Peyer's patch (tissue), 4 donors: ENCODE measurements at regions not wholly inside any gene's neighbourhood (a gene's known extent, or its start where the extent isn't known, plus 50 kb on each side); places are given as distances from the start of the nearest gene placed in this dataset.
"Not testable (repeated sequence)": the region's sequence is repeated elsewhere in the genome, so short reads cannot be mapped to it uniquely, and the experiment has no call there.

Source experiments
- DNase-seq, 3 donors: peaks; one replicate each; pipeline ENCODE4 v3.0.0-alpha.2; 2017 to 2019
- H3K27ac ChIP-seq, 4 donors: fragments of 200-600 bp; sonication (generic); one replicate each; pipeline ENCODE4 v1.5.1; 2016 to 2019
- H3K27me3 ChIP-seq, 2 donors: fragments of 200-600 bp; sonication (generic); one replicate each; pipeline ENCODE4 v1.5.1; 2019
- H3K36me3 ChIP-seq, 3 donors: fragments of 200-600 bp; sonication (generic); one replicate each; pipeline ENCODE4 v1.5.1; 2016 to 2019
- H3K4me1 ChIP-seq, 4 donors: fragments of 200-600 bp; sonication (generic); one replicate each; pipeline ENCODE4 v1.5.1; 2016 to 2019
- H3K4me3 ChIP-seq, 4 donors: fragments of 200-600 bp; sonication (generic); 1 replicate in 3 of 4; 2 replicates in 1 of 4; pipeline ENCODE4 v1.5.1; 2016 to 2019; ENCODE audit warnings: mild to moderate bottlenecking in 1 of 4
- H3K9me3 ChIP-seq, 4 donors: fragments of 200-600 bp; sonication (generic); one replicate each; pipeline ENCODE4 v1.5.1; 2016 to 2019; ENCODE audit warnings: mild to moderate bottlenecking in 1 of 4
- POLR2A ChIP-seq, 2 donors: fragments of 450-650 bp; IDR thresholded peaks; one replicate each; pipeline ENCODE4 v1.5.1; 2017; ENCODE audit warnings: antibody characterized with exemption in 2 of 2, mild to moderate bottlenecking in 2 of 2, moderate library complexity in 2 of 2
- TF ChIP-seq, protein P1 (sequence below), 6 experiments: fragments of 450-650 bp in 4 of 6; fragments of 200-600 bp in 2 of 6; sonication (generic) in 1 of 6; IDR thresholded peaks; one replicate each; pipeline ENCODE4 v1.5.1; 2017 to 2019; ENCODE audit warnings: antibody characterized with exemption in 6 of 6, mild to moderate bottlenecking in 3 of 6, moderate library complexity in 1 of 6

DNA sequence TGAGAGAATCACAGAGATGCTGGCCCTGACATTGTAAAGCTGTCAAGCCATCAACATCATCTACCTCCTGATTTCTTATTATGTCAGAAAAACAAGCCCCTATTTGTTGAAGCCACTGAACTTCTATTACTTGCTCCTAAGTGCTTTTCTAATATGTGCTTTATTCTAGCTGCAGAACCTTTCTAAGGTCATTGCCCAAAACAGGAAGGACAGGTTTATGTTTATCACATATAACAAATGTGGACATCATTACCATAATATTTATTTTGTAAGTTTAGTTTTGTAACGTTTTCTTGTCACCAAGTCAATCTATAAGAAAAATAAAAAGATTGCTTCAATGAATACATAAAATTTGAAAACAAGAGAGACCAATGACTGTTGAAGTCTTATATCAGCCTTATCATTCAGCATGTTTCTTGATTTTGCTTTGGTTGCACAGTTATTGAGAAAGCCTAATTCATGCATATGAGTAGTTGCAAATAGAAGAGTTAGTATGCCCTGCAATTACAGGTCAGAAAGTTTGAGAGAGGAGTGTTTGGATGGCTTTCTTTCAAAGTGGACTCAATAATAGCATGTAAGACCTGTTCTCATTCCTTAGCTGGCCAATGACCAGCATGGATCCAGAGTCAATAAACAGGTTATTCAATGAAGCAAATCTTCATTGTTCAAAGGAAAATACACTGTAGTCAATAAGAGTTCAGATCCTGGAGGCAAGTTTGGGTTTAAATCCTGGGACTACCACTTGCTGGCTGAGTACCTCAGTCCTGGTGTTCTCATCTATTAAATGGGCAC is 84.1 kb downstream of the MAB21L3 start:
- TF ChIP-seq, protein P1, sequence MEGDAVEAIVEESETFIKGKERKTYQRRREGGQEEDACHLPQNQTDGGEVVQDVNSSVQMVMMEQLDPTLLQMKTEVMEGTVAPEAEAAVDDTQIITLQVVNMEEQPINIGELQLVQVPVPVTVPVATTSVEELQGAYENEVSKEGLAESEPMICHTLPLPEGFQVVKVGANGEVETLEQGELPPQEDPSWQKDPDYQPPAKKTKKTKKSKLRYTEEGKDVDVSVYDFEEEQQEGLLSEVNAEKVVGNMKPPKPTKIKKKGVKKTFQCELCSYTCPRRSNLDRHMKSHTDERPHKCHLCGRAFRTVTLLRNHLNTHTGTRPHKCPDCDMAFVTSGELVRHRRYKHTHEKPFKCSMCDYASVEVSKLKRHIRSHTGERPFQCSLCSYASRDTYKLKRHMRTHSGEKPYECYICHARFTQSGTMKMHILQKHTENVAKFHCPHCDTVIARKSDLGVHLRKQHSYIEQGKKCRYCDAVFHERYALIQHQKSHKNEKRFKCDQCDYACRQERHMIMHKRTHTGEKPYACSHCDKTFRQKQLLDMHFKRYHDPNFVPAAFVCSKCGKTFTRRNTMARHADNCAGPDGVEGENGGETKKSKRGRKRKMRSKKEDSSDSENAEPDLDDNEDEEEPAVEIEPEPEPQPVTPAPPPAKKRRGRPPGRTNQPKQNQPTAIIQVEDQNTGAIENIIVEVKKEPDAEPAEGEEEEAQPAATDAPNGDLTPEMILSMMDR (IDR thresholded peaks at IDR 0.05), result no peak
- TF ChIP-seq POLR2A (IDR thresholded peaks at IDR 0.05), result no peak
- no peak for DNase-seq

DNA sequence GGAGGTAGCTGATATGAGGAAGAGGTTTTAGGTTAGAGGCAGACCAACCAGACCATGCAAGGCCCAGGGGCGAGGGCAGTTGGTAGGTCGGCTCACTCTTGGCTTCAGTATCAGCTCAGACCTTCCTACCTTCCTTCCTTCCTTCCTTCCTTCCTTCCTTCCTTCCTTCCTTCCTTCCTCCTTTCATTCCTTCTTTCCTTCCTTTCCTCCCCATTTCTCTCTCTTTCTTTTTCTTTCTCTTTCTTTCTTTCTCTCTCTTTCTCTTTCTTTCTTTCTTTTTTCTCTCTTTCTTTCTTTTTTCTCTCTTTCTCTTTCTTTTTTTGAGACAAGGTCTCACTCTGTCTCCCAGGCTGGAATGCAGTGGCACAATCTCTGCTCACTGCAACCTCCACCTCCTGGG is 89.1 kb downstream of the MAB21L3 start:
- not testable (repeated sequence) for H3K36me3 ChIP-seq, H3K27ac ChIP-seq, H3K9me3 ChIP-seq

More for the DNA sequence above, 84.1 kb downstream of the MAB21L3 start:
- Histone ChIP-seq H3K4me1 (no peaks in the 10 kb centered on the region), H3K27me3 (no peaks in the 10 kb centered on the region), H3K27ac (no peak overlapping the region), H3K9me3 (no peaks in the 10 kb centered on the region), H3K4me3 (no peak overlapping the region), H3K36me3 (no peaks in the 10 kb centered on the region)

DNA sequence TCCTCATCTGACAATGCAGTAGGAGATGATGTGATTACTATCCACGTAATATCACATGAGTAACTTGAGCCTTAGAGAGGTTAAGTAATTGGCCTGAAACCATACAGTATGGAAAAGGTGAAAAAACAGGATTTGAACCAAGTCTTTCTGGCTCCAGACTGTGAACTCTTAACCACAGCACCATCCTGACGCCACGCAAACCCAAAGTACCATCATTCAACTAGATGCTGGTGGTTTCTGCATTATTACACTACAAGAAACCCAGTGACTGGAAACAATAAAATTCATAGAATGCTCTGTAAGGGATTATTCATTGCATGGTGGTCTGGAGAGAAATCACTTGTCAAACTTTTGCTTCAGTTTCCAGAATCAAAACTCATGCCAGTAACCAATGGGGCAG is 90.7 kb downstream of the MAB21L3 start:
- Histone ChIP-seq H3K4me3 (no peak overlapping the region), H3K9me3 (no peaks in the 10 kb centered on the region), H3K27ac (no peak overlapping the region), H3K4me1 (no peaks in the 10 kb centered on the region), H3K27me3 (no peaks in the 10 kb centered on the region), H3K36me3 (no peaks in the 10 kb centered on the region)
- no peak for TF ChIP-seq POLR2A (IDR thresholded peaks at IDR 0.05)
- TF ChIP-seq, protein P1 (IDR thresholded peaks at IDR 0.05), result no peak
- no peak for DNase-seq

More for the DNA sequence above, 89.1 kb downstream of the MAB21L3 start:
- H3K4me1 ChIP-seq, H3K4me3 ChIP-seq, H3K27me3 ChIP-seq, DNase-seq: not testable (repeated sequence)

DNA sequence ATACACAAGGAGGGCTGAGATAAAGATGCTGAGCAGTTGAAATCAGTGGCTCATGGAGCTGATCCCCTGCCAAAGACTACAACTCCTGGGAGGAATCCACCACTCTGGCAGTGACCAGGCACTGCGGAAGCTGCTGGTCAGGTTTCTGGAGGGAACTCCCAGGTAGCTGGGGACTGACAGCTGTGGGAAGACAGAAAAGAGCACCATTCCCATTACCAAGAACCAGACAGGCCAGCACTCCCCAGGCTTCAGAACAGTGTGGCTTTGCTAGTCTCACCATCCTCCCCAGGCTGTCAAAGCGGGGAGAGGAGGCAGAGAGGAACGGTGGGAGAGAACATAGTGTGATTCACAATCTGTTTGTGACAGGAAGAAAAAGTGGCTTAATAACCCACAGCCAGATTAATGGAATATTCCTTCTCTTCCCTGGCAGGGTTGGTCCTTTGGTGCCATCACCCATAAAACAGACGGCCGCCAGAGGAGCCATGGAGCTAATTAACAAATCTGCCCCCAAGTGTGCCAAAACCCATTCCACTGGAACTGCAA is 92.1 kb downstream of the MAB21L3 start:
- H3K9me3 ChIP-seq, result no peaks in the 10 kb centered on the region
- H3K27me3 ChIP-seq, result no peaks in the 10 kb centered on the region
- H3K36me3 ChIP-seq, result no peaks in the 10 kb centered on the region
- no peak overlapping the region for H3K4me3 ChIP-seq
- TF ChIP-seq, protein P1 (IDR thresholded peaks at IDR 0.05), result no peak
- TF ChIP-seq POLR2A (IDR thresholded peaks at IDR 0.05), result no peak
- H3K4me1 ChIP-seq, result no peaks in the 10 kb centered on the region
- DNase-seq, result no peak
- H3K27ac ChIP-seq, result no peak overlapping the region

DNA sequence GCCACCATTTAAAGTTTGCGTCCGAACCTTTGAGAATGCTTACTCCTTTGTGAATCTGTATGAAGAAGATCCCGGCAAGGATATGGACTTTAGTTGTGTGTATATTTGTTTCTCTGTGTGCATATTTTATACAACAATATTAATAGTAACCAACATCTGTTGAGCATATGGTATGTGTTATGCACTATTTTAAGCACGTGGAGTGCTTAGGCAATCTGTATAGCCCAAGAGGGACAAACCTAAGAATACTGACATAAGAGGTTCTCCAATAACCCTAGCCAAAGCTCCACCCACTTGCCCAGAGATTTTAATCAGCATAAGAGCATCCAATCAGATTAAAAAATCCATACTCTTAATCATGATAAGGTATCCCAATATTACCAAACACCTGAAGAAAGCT is 92.7 kb downstream of the MAB21L3 start:
- H3K36me3 ChIP-seq, result no peaks in the 10 kb centered on the region
- H3K27me3 ChIP-seq, result no peaks in the 10 kb centered on the region
- H3K9me3 ChIP-seq, result no peaks in the 10 kb centered on the region
- H3K4me3 ChIP-seq, result no peak overlapping the region
- no peak for DNase-seq
- no peak overlapping the region for H3K27ac ChIP-seq
- H3K4me1 ChIP-seq, result no peaks in the 10 kb centered on the region
- TF ChIP-seq, protein P1 (IDR thresholded peaks at IDR 0.05), result no peak
- no peak for TF ChIP-seq POLR2A (IDR thresholded peaks at IDR 0.05)

DNA sequence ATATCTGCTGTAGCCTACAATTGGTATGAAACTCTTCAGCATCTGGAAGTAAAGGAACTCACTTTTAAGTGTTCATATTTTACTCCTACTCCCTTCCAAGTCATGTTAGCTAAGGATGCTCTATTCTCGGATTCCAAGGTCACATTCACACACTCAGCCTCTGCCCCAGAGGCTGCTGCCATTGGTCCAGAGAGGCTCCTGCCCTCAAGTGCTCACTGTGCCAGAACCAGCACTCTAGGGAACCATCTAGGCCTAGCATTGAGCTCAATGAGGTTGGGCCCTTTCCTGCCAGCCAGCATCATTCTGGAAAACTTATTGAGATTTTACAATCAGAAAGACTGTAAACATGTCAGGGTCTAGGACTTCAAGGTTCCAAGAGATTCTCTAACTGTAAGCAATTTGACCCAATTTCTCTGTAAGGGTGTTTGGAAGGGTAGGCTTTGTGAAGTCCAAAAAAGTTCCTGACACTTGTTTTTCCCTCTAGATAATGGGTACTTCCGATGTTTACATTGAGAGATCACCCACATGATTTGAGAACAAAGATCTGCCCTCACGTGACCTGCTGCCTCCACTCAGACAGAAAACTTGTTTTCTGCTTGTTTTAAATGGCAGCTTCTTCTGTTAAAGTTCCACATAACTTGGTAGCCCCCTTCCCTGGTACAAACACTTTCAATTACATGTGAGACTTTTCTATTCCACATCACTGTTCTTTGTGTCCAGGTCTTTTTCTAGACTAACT is 94.9 kb downstream of the MAB21L3 start:
- H3K27me3 ChIP-seq, result no peaks in the 10 kb centered on the region
- no peaks in the 10 kb centered on the region for H3K9me3 ChIP-seq
- DNase-seq, result no peak
- H3K4me3 ChIP-seq, result no peak overlapping the region
- H3K36me3 ChIP-seq, result no peaks in the 10 kb centered on the region
- no peak overlapping the region for H3K27ac ChIP-seq
- no peak for TF ChIP-seq POLR2A (IDR thresholded peaks at IDR 0.05)
- TF ChIP-seq, protein P1 (IDR thresholded peaks at IDR 0.05), result no peak
- H3K4me1 ChIP-seq, result no peaks in the 10 kb centered on the region
